Non-pigmented ciliary epithelial cell (primary cell): ENCODE measurements at regions not wholly inside any gene's neighbourhood (a gene's known extent, or its start where the extent isn't known, plus 50 kb on each side); places are given as distances from the start of the nearest gene placed in this dataset.

Experiments used
- DNase-seq: peaks from one replicate; pipeline ENCODE4 v3.0.0-alpha.2; 2010; ENCODE audit warnings: low read depth

DNA sequence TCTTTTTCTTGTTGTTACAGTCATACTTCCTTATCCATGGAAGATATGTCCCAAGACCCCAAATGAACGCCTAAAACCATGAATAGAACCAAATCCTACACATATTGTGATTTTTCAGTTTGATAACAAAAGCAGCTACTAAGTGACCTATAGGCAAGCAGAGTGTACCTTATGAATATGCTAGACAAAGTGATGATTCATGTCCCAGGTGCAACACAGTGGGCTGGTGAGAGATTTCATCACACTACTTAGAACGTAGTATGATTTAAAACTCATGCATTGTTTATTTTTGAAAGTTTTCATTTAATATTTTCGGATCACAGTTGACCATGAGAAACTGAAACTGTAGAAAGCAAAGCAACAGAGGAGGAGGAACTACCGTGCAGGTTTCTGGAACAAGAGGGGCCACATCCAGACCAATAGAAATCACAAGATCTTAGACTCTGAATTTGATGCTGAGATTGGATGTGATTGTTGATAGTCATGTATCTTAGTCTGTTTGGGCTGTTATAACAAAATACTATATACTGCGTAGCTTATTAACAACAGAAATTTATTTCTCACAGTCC, 470.8 kb upstream of the VRK2 start:
- no peak for DNase-seq

DNA sequence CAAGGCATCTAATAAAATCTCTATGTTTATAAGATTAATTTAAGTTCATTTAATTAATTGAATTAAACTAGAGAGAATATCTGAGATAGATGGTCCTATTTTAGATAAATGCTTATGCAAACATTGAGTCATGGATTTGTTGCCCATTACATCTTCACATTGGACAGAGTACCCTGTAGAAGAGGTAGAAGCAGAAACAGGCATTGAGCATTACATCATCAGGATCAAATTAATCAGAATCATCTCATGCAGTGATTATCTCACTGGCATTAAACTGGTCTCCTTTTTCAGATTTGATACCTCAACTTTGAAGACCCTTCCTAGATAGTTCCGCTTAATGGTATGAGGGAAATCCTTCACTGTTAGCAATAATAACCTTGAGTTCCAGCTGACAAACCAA, 469.6 kb upstream of the VRK2 start:
- no peak for DNase-seq

DNA sequence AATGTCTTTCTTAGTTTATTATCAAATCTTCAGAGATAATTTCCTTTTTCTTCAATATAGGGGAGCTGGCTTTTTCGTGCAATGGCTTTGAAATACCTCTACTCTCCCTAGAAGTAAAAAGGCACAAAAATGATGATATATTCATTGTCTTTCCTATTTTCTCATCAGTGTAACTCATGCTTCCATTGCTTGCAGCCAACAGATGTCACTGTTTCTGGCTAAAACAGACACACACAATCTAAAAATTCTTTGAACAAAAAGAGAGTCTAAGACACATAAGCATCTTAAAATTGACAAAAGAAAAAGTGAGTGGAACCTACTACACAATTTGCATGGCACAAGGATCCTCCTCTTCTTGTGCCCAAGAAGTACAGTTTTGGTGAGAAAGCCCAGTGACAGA, 448.7 kb upstream of the VRK2 start:
- DNase-seq: no peak

DNA sequence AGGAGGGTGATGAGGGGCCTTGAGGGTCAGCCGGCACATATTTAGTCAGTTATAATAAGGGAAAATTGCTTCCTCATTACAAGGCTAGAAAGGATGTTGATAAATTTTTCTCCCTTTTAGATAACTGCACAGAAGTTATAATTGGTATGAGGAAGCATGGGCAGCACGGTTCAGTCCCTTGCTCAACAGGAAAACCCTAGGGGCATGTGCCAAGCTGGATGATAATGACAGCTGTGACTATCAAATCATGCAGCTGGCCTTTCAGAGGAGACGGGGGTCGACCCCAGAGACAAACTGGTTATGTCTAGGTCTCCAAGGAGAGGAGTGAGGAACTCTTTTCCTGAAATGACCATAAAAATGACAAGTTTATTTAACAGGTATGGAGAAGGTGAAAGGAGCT, 448.1 kb upstream of the VRK2 start:
- DNase-seq: no peak

DNA sequence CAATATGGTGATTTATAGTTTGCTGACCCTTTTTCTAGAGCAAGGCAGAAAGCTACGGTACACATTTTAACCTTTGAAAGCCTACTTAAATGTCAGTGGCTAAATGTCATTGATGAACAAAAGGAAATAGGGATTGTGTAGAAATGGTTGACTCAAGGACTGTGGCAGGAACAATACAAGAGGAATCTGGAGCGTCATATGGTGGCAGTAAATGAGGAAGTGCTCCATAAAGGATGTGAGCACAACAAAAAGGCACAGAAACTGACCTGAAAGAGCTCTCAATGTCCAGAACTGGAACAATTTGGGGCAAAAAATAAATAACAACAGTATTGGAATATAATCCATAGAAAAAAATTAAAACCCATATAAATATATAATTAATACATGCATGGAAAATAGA, 443.9 kb upstream of the VRK2 start:
- no peak for DNase-seq

DNA sequence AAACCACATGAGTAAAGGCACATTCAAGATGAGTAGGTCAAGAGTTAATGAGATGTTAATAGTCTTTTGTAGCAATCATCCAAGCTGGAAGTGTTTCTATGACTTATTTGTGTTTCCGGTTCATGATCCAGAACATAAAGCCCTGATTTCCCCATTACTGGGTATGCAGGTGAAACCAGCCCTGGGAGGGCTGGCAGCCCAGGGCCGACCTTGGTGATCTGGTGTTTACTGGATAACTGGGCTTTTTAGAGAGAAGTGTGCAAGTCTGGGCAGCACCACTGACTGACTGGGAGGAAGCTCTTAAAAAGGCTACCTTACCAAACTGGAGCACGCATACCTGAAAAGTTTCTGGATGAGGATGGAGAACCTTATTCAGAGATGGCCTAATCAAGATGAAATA, 431.6 kb upstream of the VRK2 start:
- no peak for DNase-seq

DNA sequence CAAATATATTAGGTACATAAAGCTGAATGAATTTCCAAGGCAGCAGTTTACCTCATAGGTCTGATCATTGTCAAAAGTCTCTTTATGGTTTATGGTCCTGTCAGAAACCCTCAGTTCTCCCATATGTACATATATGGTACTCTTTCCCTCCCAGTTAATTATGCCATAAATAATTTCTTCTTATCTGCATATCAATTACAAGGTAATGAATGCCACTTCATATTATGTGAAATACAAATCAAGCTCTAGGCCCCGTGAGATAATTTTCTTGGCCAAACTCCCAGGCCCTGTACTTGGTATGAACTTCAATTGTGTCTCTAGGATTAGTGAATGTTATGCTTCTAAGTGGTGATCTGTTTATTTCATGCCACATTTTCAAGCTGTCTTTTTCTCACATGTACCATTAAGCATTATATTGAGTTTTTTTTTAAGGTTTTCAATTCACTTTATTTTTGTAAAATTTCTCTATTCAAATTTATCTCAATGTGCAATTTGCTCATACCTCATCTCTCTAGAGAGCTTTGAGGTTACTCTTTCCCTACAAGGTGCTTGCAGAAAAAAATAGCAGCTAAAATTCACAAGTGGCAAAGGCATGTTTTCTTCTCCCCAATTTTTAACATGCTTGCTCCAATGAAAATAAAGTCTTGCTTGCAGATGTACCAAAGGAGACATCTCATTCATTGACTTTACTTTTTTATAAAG, 430.6 kb upstream of the VRK2 start:
- no peak for DNase-seq

DNA sequence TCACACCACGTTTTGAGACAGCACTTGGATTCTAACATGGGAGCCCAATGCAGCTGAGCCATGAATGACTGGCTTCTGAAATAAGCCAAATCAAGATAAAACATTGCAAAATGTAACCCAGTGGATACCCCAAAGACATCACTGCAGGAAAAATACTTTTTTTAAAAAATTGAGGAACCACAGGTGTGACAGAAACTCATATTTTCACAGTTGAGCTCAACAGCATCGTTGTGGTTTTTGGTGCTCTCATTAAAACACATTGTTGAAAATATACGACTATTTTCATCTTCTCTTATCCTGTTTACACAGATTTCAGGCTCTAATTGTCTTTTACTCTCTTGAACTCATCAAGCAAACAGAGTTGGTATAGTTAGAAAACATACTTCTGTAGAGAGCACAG, 429.3 kb upstream of the VRK2 start:
- no peak for DNase-seq

DNA sequence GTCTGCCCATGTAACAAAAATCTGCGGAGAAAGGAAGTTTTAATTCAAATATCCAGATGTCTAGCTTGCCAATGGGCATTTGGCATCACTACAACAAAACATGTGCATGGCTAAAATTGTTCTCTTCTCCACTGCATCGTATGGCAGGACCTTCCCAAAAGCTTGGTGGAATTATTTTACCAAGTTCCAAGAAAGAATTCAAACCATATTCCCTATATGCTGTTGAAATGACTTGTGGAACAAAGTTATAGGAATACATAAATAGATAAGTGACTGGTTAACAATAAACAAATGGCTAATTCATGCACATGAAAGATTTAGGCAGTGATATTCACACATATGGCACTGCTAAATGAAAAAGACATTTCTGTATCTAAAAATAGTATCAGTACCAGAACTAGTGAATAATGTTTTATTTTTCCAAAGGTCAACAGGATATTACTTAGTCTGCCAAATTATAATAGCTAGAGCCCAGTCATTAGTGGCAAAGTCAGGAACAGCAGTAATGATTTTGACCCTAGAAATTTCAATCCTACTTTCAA, 425.4 kb upstream of the VRK2 start:
- DNase-seq: no peak

DNA sequence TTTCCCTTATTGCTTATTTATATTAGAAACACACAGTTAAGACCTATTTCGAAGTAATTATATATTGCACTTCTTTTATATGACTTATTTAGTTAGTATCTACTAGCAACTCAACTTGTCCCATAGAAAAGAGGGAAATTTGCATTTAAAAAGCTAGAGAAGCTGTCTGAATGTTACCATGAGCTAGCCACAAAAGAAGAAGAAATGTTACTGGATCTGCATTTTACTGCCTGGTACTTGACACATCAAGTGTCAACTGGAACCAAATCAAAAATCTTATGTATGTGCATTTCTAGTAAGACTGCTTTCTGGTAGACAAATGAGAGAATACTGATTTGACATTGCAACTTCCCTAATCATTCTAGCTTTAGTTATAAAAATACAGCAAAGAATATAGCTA, 424.6 kb upstream of the VRK2 start:
- DNase-seq: no peak

DNA sequence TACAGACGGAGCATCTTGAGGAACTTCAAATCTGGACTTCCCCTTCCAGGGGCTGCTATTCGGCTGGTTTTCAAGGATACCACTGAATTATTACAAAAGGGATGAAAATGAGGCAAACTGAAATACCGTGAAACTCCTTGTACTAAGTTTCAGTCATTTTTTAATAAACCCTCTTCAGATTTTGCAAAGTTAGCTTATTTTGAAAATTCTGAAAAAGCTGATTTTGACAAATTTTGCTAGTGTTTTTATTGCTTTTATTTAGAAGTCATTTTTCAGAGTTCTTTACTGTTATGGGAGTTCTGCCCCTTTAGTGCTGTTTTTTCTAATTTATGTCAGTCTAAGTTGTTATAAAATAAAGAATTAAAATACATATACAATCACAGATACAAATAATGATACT, 390.4 kb upstream of the VRK2 start:
- DNase-seq: no peak

DNA sequence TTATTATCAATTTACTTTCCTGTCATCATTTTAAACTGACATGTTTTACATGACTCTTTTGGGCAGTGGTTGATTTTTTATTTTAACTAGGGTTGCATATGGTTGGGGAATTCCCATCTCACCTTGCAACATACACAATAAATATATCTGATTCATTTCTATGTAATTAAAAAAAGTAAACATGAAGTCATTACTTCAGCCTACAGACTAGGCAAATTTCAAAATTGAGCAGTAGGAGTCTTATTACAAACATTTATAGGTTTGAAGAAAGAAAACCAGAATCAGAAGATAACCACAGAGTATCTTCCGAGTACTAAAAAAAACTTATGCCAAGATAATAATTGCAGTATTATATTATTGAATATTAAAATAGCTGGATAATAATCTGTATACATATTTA, 377.0 kb upstream of the VRK2 start:
- no peak for DNase-seq

DNA sequence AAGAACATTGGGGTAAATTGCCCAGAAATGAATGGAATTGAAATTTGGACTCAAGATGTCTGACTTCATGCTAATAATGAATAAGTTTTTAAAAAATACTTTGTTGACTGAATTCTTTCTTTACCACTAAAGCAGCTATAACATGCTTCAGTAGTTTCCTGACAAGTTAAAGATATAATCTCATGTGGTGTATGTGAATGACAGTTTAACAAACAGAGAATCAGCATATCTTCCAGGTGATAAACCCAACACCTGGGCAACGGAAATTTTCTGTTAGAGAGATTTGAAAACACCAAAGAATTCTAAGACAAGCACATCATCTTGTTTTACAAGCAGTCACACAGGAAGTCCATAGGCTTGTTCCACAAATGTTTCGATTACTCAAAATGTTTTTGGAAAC, 372.6 kb upstream of the VRK2 start:
- no peak for DNase-seq

DNA sequence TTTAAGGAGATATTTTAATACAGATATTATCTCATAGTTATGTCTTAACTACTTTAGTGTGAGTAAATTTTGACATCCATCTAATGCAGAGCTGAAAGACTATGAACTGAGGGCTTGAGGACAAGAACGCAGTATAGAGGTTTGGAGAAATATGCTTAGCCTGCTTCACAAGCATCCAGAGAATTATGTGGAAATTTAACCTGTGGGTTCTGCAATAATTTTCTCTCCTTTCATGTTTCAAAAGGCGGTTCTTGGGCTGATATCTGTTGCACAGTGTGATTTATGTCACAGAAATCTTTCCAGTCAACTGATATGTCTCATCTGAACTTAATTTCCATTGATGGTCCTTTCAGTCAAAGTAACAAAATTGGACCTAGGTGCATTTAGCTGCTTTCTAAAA, 371.9 kb upstream of the VRK2 start:
- DNase-seq: no peak

DNA sequence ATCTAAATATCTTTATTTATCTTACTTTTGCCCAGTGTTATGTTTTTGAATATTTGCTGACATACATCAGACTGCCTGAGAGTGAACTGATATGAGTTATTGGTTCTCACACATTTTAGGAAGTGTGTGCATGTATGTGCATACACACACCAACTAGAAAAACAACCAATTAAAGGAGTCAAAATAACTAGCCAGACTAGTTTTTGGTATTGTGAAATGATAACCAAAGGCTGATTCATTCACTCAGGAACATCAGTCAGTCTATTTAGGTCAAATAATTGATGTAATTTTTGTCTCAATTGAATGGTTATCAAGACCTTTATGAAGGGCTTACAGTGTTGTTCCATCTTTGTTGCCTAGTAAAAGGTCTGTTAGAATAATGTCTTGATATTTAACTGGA, 369.3 kb upstream of the VRK2 start:
- no peak for DNase-seq

DNA sequence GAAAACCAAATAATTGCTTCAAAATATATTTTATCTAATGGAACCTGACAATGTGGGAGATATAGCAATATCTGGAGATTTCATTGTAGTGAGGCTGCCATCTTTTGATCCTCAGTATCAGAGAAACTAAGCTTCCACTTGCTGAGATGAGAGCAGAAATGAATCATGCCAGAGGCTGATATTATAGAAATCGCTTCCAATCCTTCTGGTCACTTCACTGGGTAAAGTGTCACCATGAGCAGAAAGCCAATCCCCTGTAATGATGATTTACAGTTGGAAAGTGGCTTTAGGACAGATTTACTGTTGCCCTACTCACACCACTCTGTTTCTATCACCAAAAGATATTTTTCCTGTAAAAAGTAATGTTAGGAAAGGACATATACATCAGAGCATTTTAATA, 365.0 kb upstream of the VRK2 start:
- DNase-seq: no peak

DNA sequence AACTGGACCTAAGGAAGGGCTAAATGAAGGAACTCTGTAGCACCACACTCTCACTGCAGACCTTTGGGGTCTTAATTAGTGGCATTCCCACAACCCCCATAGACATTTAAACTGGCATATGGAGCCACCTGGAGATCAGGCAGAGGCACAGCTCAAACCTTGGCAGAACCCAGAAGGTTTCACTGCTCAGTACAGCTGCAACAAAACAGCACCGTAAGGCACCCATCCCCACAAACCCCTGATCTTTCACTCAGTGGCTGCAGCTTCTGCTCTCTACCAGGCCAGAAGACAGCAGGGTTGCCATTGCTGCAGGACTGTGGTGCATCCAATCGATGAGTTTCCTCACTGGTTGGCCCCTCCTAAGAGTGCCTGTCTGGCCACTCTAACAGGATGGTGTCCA, 361.6 kb upstream of the VRK2 start:
- no peak for DNase-seq

DNA sequence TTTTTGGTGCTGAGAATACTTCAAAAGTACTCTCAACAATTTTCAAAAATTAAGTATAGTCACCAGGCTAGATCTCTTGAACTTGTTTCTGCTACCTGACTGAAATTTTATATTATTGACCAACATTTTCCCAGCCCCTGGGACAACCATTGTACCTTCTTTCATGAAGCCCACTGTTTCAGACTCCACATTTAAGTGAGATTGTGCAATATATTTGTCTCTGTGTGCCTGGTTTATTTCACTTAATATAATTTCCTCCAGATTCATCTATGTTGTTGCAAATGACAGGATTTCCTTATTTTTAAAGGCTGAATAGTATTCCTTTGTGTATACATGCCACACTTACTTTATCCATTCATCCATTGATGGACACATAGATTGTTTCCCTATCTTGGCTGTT, 354.2 kb upstream of the VRK2 start:
- no peak for DNase-seq

DNA sequence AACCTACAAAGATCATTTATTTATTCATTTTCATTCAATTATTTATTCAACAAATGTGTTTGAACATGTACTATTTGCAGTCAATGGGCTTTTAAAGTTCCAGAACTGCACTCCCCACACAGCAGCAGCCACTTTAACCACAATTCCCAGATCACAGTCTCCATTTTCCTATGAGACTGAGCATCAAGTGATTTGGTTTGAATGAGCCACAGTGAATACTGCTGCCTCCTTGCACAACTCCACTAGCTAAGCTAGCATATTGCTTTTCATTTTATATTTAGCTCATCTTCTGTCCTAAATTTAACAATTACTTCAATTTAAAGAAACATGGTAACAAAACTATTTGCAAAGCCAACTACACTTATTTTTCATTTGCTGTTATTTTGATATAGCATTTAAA, 353.4 kb upstream of the VRK2 start:
- no peak for DNase-seq

DNA sequence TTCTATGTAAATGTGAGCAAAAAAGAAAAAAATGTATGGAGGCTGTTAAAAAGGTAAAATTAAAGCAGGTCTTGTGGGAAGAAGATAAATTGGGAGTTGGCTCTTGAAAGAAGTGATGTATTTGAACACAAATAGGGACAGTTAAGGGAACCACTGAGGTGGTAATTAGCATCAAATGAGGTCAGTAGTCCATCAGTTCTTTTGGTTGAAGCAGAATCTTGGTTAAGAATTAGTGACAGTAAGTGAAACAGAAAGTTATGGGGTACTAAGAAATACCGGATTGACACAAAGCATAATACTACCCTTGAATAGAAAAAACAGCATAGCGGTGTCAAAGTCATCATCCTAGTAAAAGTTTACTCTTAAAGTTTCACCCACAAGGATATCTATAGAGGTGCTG, 352.6 kb upstream of the VRK2 start:
- DNase-seq: no peak

DNA sequence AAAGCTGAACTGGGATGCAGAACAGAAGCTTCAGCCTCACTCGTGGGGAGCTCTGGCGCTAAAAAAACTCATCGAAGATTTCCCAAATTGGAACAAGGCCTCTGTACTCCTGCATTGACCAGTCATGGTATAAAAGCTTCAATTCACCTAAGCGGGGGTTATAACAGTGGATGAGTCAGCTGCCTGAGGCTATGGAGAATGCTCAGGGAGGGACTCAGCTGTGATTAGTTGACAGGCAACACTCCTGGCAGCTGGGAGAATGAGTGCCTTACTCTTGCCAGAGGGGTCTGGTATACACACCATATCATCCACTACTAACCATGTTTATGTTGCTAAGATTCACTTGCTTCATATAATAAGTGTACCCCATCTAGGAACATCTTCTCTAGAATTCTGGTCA, 350.6 kb upstream of the VRK2 start:
- DNase-seq: peak; percentile 1

DNA sequence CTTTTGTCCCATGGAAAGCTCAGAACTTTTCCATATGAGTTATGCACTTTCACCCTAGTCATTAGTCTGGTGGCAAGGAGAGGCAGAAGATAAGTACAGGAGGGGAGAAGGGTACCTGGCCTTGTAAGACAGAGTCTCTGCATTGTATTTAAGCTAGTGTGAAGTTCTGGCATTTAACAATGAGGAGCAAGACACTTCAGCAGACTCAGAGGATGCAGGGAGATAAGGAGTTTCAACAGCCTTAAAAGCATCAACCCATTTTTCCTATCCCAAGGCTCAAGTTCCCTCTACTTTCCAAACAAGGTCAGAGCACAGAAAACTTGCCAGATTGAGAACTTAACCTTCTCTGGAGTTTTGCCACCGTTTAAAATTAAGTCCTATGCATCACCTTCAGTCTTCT, 348.2 kb upstream of the VRK2 start:
- no peak for DNase-seq

DNA sequence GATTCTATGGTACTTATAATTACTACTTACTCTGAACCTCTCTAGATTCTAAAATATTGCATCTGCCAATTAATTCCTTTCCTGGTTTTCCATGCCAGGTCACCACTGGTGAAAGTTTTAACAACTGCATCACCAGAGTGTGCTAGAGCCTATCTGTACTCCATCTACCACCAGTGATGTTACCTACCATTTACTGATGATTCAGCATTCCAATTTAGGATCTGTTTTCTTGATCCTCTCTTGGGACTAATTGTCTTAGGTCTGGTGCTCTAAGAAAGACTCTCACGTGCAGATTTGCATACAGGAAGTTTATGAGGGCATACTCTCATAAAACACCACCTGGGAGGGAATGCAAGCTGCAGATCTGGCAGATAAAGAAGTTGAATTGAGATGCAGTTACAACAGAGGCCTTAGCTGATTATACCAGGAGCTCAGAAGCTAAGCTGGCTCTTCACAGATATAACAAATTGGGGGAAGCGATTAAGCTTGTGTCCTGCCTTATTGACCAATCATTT, 347.6 kb upstream of the VRK2 start:
- DNase-seq: no peak

DNA sequence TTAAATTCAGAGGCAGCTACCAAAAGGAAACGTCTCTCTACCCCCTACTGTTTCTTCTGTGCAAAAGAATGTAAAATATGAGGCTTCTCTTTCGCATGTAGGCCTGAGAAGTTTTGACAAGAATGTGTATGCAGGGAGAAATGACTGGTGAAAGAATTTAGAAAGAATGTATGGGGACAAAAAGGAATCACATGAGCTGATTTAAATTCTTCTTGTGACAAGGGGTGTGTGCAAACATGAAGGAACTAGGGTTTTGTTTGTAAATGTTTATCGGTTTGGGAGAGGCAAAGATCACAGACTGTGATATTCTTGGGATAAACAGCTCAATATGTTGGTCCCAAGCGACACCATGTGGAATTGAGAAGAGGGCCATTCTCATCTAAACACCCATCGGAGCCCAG, 345.2 kb upstream of the VRK2 start:
- DNase-seq: peak; percentile 32
